ENCODE measurements at regions not wholly inside any gene's neighbourhood (a gene's known extent, or its start where the extent isn't known, plus 50 kb on each side); places are given as distances from the start of the nearest gene placed in this dataset.

DNA sequence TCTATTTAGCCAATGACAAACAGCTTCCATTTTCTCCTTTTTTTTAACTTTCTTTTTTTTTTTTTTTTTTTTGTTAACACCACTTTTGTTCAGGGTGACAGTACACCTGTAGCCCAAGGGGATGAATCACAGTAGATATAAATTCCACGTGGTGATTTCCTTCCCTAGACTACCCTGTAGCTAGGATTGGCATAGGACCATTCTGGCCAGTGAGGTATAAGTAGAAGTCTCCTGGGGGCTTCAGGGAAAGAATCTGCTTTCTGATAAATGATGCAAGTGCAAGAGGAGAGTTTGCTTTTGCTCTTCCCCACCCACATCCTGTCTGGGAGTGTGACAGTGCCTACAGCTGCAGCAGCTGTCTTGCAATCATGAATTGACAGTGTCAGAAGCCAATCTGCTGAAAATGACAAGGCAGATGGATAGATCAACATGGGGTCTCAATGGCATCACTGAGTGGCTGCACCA is 63.2 kb upstream of the TOMM7 start:
- TF ChIP-seq MYC (IDR thresholded peaks at IDR 0.05; ENCODE audit: low read depth, low read length), result no peak
- TF ChIP-seq POLR2AphosphoS5 (IDR thresholded peaks at IDR 0.05; ENCODE audit: insufficient read depth, low read depth, low read length), result no peak
- TF ChIP-seq, protein P1, sequence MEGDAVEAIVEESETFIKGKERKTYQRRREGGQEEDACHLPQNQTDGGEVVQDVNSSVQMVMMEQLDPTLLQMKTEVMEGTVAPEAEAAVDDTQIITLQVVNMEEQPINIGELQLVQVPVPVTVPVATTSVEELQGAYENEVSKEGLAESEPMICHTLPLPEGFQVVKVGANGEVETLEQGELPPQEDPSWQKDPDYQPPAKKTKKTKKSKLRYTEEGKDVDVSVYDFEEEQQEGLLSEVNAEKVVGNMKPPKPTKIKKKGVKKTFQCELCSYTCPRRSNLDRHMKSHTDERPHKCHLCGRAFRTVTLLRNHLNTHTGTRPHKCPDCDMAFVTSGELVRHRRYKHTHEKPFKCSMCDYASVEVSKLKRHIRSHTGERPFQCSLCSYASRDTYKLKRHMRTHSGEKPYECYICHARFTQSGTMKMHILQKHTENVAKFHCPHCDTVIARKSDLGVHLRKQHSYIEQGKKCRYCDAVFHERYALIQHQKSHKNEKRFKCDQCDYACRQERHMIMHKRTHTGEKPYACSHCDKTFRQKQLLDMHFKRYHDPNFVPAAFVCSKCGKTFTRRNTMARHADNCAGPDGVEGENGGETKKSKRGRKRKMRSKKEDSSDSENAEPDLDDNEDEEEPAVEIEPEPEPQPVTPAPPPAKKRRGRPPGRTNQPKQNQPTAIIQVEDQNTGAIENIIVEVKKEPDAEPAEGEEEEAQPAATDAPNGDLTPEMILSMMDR (IDR thresholded peaks at IDR 0.05; ENCODE audit: extremely low read depth in 1 of 2, insufficient read depth in 1 of 2, low read depth in 1 of 2, low read length in 2 of 2), result no peak
- no peak for TF ChIP-seq EZH2 (IDR thresholded peaks at IDR 0.05; ENCODE audit: borderline replicate concordance, low read depth, low read length, severe bottlenecking)
- TF ChIP-seq, protein P2, sequence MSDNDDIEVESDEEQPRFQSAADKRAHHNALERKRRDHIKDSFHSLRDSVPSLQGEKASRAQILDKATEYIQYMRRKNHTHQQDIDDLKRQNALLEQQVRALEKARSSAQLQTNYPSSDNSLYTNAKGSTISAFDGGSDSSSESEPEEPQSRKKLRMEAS (IDR thresholded peaks at IDR 0.05; ENCODE audit: insufficient read depth, insufficient read length), result no peak
- TF ChIP-seq POLR2A (IDR thresholded peaks at IDR 0.05; ENCODE audit: low read depth, low read length), result no peak
- TF ChIP-seq JUN (IDR thresholded peaks at IDR 0.05; ENCODE audit: borderline replicate concordance, insufficient read depth, insufficient read length, low read depth), result no peak
- TF ChIP-seq FOS (IDR thresholded peaks at IDR 0.05; ENCODE audit: borderline replicate concordance, insufficient read depth, low read length), result no peak
